ENCODE measurements at regions not wholly inside any gene's neighbourhood (a gene's known extent, or its start where the extent isn't known, plus 50 kb on each side); places are given as distances from the start of the nearest gene placed in this dataset.
"Not testable (repeated sequence)": the region's sequence is repeated elsewhere in the genome, so short reads cannot be mapped to it uniquely, and the experiment has no call there.

- no peak for FAIRE-seq
These were observed 581.4 kb upstream of the DPPA4 start for GRCh38 chr3:109918740-109919139.

- no peak for FAIRE-seq
These were observed 583.4 kb upstream of the DPPA4 start for GRCh38 chr3:109920749-109921148.

- FAIRE-seq = no peak
These were observed 584.2 kb upstream of the DPPA4 start for GRCh38 chr3:109921509-109921908.

GRCh38 chr3:109922856-109923255 lies 585.5 kb upstream of the DPPA4 start:
- no peak for FAIRE-seq

GRCh38 chr3:109923431-109923830 lies 586.1 kb upstream of the DPPA4 start:
- no peak for FAIRE-seq

- no peak for FAIRE-seq
These were observed 586.9 kb upstream of the DPPA4 start for GRCh38 chr3:109924196-109924595.

- FAIRE-seq = no peak
These were observed 589.0 kb upstream of the DPPA4 start for GRCh38 chr3:109926376-109926775.

GRCh38 chr3:109927161-109927560 lies 589.8 kb upstream of the DPPA4 start:
- no peak for FAIRE-seq

- FAIRE-seq = no peak
These were observed 590.4 kb upstream of the DPPA4 start for GRCh38 chr3:109927726-109928125.

- FAIRE-seq = no peak
These were observed 593.2 kb upstream of the DPPA4 start for GRCh38 chr3:109930582-109930981.

GRCh38 chr3:109933576-109933975 lies 596.2 kb upstream of the DPPA4 start:
- FAIRE-seq = no peak

GRCh38 chr3:109939817-109940216 lies 602.5 kb upstream of the DPPA4 start:
- FAIRE-seq = no peak

- no peak for FAIRE-seq
These were observed 605.8 kb upstream of the DPPA4 start for GRCh38 chr3:109943181-109943580.

GRCh38 chr3:109944836-109945235 lies 607.5 kb upstream of the DPPA4 start:
- no peak for FAIRE-seq

GRCh38 chr3:109952924-109953323 lies 615.6 kb upstream of the DPPA4 start:
- no peak for FAIRE-seq

- FAIRE-seq = no peak
These were observed 626.5 kb upstream of the DPPA4 start for GRCh38 chr3:109963831-109964230.

- FAIRE-seq = no peak
These were observed 636.4 kb upstream of the DPPA4 start for GRCh38 chr3:109973733-109974132.

GRCh38 chr3:109977897-109978296 lies 640.6 kb upstream of the DPPA4 start:
- FAIRE-seq = no peak

- FAIRE-seq = no peak
These were observed 644.9 kb upstream of the DPPA4 start for GRCh38 chr3:109982201-109982600.

- FAIRE-seq = no peak
These were observed 647.6 kb upstream of the DPPA4 start for GRCh38 chr3:109984976-109985375.

- FAIRE-seq = no peak
These were observed 648.7 kb upstream of the DPPA4 start for GRCh38 chr3:109985943-109986555.

GRCh38 chr3:109994853-109995252 lies 657.5 kb upstream of the DPPA4 start:
- no peak for FAIRE-seq

- FAIRE-seq = no peak
These were observed 658.0 kb upstream of the DPPA4 start for GRCh38 chr3:109995377-109995776.

- not testable (repeated sequence) for FAIRE-seq
These were observed 664.6 kb upstream of the DPPA4 start for GRCh38 chr3:110001905-110002304.

- no peak for FAIRE-seq
These were observed 669.6 kb upstream of the DPPA4 start for GRCh38 chr3:110006913-110007312.

Measured in G401.6 (cell line).